Prostate gland (tissue), 2 donors: ENCODE measurements at regions not wholly inside any gene's neighbourhood (a gene's known extent, or its start where the extent isn't known, plus 50 kb on each side); places are given as distances from the start of the nearest gene placed in this dataset.
"Not testable (repeated sequence)": the region's sequence is repeated elsewhere in the genome, so short reads cannot be mapped to it uniquely, and the experiment has no call there.

Source experiments
- DNase-seq: peaks from one replicate; pipeline ENCODE4 v3.0.0-alpha.2; 2019; ENCODE audit warnings: low spot score
- H3K27ac ChIP-seq, 2 donors: fragments of 200-600 bp; sonication (generic); 2 replicates each; pipeline ENCODE4 v1.5.1; 2017 to 2019
- H3K27me3 ChIP-seq: fragments of 200-600 bp; sonication (generic); replicated peaks from 2 replicates; pipeline ENCODE4 v1.5.1; 2019; ENCODE audit not compliant: insufficient read depth
- H3K36me3 ChIP-seq, 2 donors: fragments of 200-600 bp; sonication (generic); 1 replicate in 1 of 2; 2 replicates in 1 of 2; pipeline versions ENCODE4 v1.5.1 to v1.8.1; 2017 to 2019
- H3K4me1 ChIP-seq: fragments of 200-600 bp; sonication (generic); replicated peaks from 2 replicates; pipeline ENCODE4 v1.5.1; 2019
- H3K4me3 ChIP-seq, 2 donors: fragments of 200-600 bp; sonication (generic); 2 replicates each; pipeline ENCODE4 v1.5.1; 2017 to 2019
- H3K9me3 ChIP-seq: fragments of 200-600 bp; sonication (generic); 2 replicates; pipeline ENCODE4 v1.5.1; 2017
- CTCF ChIP-seq, 4 experiments: fragments of 200-600 bp in 2 of 4; fragments of 450-650 bp in 2 of 4; sonication (generic) in 2 of 4; IDR thresholded peaks; 1 replicate in 3 of 4; 2 replicates in 1 of 4; pipeline ENCODE4 v1.5.1; 2016 to 2019; ENCODE audit warnings: antibody characterized with exemption in 4 of 4, mild to moderate bottlenecking in 2 of 4, moderate library complexity in 2 of 4
- POLR2A ChIP-seq: fragments of 450-650 bp; IDR thresholded peaks from one replicate; pipeline ENCODE4 v1.6.1; 2016; ENCODE audit warnings: antibody characterized with exemption, mild to moderate bottlenecking
- POLR2AphosphoS5 ChIP-seq: sonication (generic); formaldehyde crosslinking; IDR thresholded peaks from one replicate; pipeline ENCODE4 v1.6.1; 2017; ENCODE audit warnings: antibody characterized with exemption
- WGBS: methylation state at CpG from one replicate; pipeline ENCODE4 v1.1.5; 2018; 5-methylcytosine and 5-hydroxymethylcytosine counted together
- intact Hi-C: fragments of 100-400 bp; cut with DNase I; formaldehyde crosslinking; loops from one replicate; pipeline ENCODE4 v1.14.2; 2022

- no peak overlapping the region for H3K27ac ChIP-seq
- TF ChIP-seq POLR2A (no peak), CTCF (IDR thresholded peaks at IDR 0.05) (no peak), POLR2AphosphoS5 (no peak)
- H3K4me3 ChIP-seq, result no peak overlapping the region
- no peaks in the 10 kb centered on the region for H3K9me3 ChIP-seq
- H3K4me1 ChIP-seq, result no peaks in the 10 kb centered on the region
- intact Hi-C loops, result no loop called here
- WGBS, result 61% methylated on average over 2 of the region's 2 CpGs
- H3K36me3 ChIP-seq, result no peaks in the 10 kb centered on the region
- no peaks in the 10 kb centered on the region for H3K27me3 ChIP-seq
- DNase-seq, result no peak
Observed at GRCh38 chr4:84249521-84249920, 249.6 kb downstream of the NKX6-1 start.

GRCh38 chr4:84245042-84245441 is 254.1 kb downstream of the NKX6-1 start:
- WGBS, result 92% methylated on average over 14 of the region's 14 CpGs
- H3K4me3 ChIP-seq, H3K27me3 ChIP-seq, H3K4me1 ChIP-seq, intact Hi-C loops, H3K9me3 ChIP-seq, DNase-seq, H3K36me3 ChIP-seq, H3K27ac ChIP-seq: not testable (repeated sequence)

- H3K4me3 ChIP-seq, intact Hi-C loops, H3K27me3 ChIP-seq, H3K27ac ChIP-seq, DNase-seq, H3K36me3 ChIP-seq, H3K9me3 ChIP-seq, H3K4me1 ChIP-seq: not testable (repeated sequence)
- 93% methylated on average over 19 of the region's 19 CpGs for WGBS
Observed at GRCh38 chr4:84244346-84244801, 254.7 kb downstream of the NKX6-1 start.

- DNase-seq, result no peak
- 92% methylated on average over 14 of the region's 14 CpGs for WGBS
- no peak overlapping the region for H3K4me3 ChIP-seq
- no peaks in the 10 kb centered on the region for H3K9me3 ChIP-seq
- no peaks in the 10 kb centered on the region for H3K36me3 ChIP-seq
- intact Hi-C loops, result no loop called here
- no peaks in the 10 kb centered on the region for H3K27me3 ChIP-seq
- H3K27ac ChIP-seq, result no peak overlapping the region
- no peak for TF ChIP-seq POLR2AphosphoS5
- no peak for TF ChIP-seq CTCF (IDR thresholded peaks at IDR 0.05)
- no peak for TF ChIP-seq POLR2A
- H3K4me1 ChIP-seq, result no peaks in the 10 kb centered on the region
Observed at GRCh38 chr4:84243685-84244084, 255.4 kb downstream of the NKX6-1 start.

GRCh38 chr4:84239278-84239845 is 259.7 kb downstream of the NKX6-1 start:
- no peak overlapping the region for H3K4me3 ChIP-seq
- no peak for TF ChIP-seq POLR2A
- no peak for TF ChIP-seq POLR2AphosphoS5
- no peak for TF ChIP-seq CTCF (IDR thresholded peaks at IDR 0.05)
- H3K4me1 ChIP-seq, result no peaks in the 10 kb centered on the region
- no peaks in the 10 kb centered on the region for H3K27me3 ChIP-seq
- no peaks in the 10 kb centered on the region for H3K9me3 ChIP-seq
- DNase-seq, result no peak
- intact Hi-C loops, result no loop called here
- no peaks in the 10 kb centered on the region for H3K36me3 ChIP-seq
- no peak overlapping the region for H3K27ac ChIP-seq
- 63% methylated on average over 4 of the region's 4 CpGs for WGBS

- Histone ChIP-seq H3K27ac (no peak overlapping the region), H3K4me1 (no peaks in the 10 kb centered on the region), H3K9me3 (no peaks in the 10 kb centered on the region), H3K4me3 (no peak overlapping the region), H3K27me3 (no peaks in the 10 kb centered on the region), H3K36me3 (no peaks in the 10 kb centered on the region)
- no peak for DNase-seq
- intact Hi-C loops, result no loop called here
- no peak for TF ChIP-seq POLR2A
- no peak for TF ChIP-seq POLR2AphosphoS5
- no peak for TF ChIP-seq CTCF (IDR thresholded peaks at IDR 0.05)
- 55% methylated on average over 7 of the region's 7 CpGs for WGBS
Observed at GRCh38 chr4:84238247-84239090, 260.6 kb downstream of the NKX6-1 start.
